HG03139 (cell line): ENCODE measurements at regions not wholly inside any gene's neighbourhood (a gene's known extent, or its start where the extent isn't known, plus 50 kb on each side); places are given as distances from the start of the nearest gene placed in this dataset.

ENCODE experiments used
- ATAC-seq: cut with Tn5 transposase; IDR thresholded peaks from one replicate; pipeline ENCODE4 v1.9.1; 2021; ENCODE audit not compliant: unreplicated experiment

GRCh38 chr2:128984081-128984480 lies 665.4 kb upstream of the HS6ST1 start:
- ATAC-seq, result no peak

GRCh38 chr2:128984855-128985254 lies 666.2 kb upstream of the HS6ST1 start:
- ATAC-seq, result no peak

DNA sequence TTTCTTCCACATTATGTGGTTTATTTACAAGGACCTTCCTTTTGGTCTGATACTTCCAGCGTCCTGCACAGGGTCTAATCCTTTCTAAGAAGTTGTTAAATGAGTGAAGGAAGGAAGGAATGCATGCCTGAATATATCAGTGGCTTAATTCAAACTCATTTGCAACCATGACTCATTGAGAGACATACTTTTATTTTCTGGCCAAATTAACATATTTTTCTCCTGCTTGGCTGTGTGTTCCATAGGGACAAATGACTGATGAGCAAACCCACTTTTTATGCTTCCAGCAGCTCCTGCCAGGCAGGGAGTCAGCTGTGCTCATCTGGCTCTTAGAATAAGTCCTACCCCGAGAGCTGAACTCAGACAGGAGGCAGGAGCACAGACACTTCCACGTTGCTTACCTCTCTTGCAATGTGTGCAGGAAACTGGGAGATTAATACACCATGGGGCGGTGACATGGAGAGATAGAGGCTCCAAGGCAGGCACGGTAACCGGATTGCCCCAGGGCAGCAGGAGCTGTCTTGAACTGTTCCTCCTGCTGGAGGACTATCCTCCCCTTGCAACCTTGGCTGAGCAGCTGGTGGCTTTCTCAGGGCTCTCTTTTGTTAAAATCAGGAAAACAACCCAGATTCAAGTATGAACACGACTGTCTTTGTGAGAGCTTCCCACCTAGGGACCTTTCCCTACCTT lies 667.5 kb upstream of the HS6ST1 start:
- no peak for ATAC-seq

GRCh38 chr2:128986867-128987268 lies 668.2 kb upstream of the HS6ST1 start:
- no peak for ATAC-seq

GRCh38 chr2:128988326-128988725 lies 669.7 kb upstream of the HS6ST1 start:
- ATAC-seq, result no peak

- ATAC-seq, result no peak
Observed at GRCh38 chr2:128988967-128989366, 670.3 kb upstream of the HS6ST1 start.

DNA sequence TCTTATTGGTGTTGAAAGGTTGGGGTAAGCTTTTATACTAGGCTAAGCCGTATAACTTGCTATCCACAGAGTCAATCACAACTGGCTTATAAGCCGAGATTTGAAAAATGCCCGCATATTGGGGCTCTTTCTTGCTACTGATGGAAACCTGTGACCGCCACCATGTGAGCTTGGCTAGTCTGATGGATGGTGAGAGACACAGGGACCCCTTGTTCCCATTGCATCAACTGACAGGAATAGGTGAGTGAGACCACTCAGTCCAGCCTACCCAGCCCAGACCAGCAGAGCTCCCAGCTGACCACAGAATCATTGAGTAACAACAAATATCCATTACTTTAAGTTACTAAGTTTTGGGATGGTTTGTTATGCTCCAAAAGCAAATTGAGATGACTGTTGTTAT lies 676.4 kb upstream of the HS6ST1 start:
- no peak for ATAC-seq

GRCh38 chr2:128996078-128996477 lies 677.4 kb upstream of the HS6ST1 start:
- ATAC-seq, result no peak

DNA sequence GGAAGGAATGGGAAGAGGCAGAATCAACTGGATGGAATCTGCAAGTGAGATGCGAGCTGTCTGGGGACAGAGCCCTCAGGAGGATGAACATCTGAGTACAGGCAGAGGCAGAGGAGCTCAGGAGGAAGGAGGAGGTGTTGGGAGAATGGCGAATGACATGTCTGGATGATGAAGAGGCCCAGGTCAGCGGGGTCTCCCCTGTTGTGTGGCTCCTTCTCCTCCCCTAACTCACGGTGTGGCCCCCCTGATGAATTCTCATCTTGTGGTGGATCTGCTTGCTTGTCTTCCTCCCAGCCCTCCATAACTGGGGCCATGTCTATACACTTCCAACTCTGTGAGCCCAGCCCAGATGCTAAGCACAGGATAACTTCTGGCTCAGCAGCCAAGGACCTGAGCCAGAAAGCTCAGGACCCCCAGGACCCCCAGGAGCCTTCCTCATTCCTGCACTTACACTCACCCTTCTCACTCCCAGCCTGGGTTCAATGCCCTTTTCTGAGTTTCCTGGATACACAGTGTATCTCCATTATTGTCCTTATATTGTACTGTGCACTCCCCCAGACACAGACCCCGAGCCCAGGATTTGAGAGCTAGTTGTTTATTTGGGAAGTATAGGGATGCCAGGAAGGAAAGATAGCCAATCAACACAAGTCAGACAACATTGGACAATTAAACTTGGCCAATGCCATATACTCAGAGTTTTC lies 678.6 kb upstream of the HS6ST1 start:
- ATAC-seq, result no peak

DNA sequence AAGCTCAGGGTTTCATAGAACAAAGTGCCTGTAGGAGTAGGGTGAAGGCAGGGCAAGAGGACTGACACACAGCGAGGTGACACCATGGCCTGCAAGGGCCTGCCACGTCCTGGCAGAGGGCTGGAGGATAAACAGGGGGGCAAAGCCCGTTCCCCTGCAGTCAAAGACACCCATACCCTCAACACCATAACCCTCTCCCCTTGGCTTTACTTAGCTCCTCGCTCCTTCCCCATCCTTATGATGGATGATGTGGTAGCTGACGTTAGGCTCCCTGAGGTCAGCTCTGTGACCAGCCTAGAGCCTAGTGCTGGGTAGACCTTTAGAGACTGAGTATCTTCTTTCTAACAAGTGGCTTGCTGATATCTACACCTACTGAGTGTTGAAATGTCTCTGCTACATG lies 683.3 kb upstream of the HS6ST1 start:
- no peak for ATAC-seq

GRCh38 chr2:129002751-129003150 lies 684.1 kb upstream of the HS6ST1 start:
- ATAC-seq, result no peak

DNA sequence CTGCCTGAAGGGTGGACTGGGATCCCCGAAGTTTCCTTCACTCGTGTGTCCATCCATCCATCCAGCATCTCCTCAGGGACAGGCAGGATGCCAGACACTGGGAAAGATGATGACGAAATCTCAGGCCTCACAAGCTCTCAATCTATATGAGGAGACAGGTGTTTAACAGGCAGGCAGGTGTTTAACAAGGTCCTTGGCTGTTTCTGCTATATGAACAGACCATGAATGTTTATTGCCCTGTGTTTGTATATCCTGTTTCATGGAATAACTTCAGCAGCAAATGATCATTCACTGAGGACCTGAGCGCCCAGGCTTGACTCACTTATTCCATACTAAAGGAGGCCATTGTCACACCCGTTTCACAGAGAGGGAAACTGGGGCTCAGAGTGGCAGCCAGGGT lies 685.8 kb upstream of the HS6ST1 start:
- no peak for ATAC-seq

- no peak for ATAC-seq
Observed at GRCh38 chr2:129004940-129005490, 686.3 kb upstream of the HS6ST1 start.

- ATAC-seq, result no peak
Observed at GRCh38 chr2:129006135-129006886, 687.6 kb upstream of the HS6ST1 start.

GRCh38 chr2:129006901-129007300 lies 688.2 kb upstream of the HS6ST1 start:
- no peak for ATAC-seq

- ATAC-seq, result no peak
Observed at GRCh38 chr2:129008055-129008880, 689.6 kb upstream of the HS6ST1 start.

GRCh38 chr2:129008881-129009554 lies 690.4 kb upstream of the HS6ST1 start:
- no peak for ATAC-seq

DNA sequence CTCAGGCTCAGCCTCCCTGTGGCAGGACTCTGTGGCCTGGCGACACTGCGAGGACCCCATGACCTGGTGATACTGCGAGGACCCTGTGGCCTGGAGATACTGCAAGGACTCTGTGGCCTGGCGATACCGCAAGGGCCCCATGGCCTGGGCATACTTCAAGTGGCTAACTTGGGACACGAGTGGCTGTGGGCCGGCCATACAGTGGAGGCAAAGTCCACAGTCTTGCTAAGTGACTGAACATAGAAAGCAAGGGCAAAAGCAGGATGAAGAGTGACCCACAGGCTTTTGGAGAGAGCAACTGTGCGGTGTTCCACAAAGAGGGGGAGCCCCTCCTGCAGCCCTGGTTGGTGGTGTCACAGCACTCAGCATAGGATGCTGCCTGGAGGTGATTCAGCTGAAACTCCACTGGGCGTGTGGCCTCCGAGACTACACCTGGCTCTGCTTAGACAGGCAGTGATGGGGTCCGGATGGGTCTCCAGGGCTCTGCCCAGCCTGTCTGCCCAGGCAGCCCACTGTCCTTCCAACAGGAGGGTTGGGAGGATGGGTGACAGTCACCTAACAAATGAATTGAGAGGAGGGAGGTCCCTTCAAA lies 691.0 kb upstream of the HS6ST1 start:
- no peak for ATAC-seq

- no peak for ATAC-seq
Observed at GRCh38 chr2:129010262-129010661, 691.6 kb upstream of the HS6ST1 start.

DNA sequence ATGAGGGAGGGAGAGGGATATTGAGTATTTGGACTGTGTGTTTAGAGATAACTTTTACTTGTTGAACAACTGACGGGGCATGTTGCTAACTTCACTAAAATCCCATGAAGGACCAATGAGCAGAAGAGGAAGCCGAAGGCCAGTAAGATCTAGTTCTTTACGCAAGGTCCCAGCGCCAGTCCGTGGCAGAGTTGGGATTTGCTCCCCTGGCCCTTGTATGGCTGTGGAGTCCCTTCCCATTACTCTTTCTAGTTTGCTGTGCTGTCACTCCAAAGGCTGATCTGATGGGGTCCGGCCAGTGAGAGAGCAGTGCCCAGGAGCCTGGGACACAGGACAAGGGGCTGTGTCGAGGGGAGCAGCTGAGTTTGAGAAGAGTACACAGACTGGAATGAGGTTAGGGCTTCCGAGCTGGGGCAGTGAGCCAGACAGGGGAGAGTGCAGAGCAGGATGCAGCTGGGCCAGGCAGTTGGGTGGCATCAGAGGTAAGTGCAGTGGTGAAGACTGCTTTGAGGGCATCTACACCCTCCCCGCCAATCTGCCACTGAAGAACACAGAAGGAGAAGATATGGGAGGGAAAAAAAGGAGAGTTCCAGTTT lies 692.9 kb upstream of the HS6ST1 start:
- no peak for ATAC-seq
